GM12892 (cell line): ENCODE measurements at regions not wholly inside any gene's neighbourhood (a gene's known extent, or its start where the extent isn't known, plus 50 kb on each side); places are given as distances from the start of the nearest gene placed in this dataset.

Source experiments
- DNase-seq: peaks from one replicate; pipeline ENCODE4 v3.0.0; 2011; ENCODE audit not compliant: insufficient read length
- FAIRE-seq: peaks from 2 replicates; lab custom pipeline; 2011; peaks lifted over from hg19 to GRCh38; lab: Jason Lieb, UNC
- POLR2A ChIP-seq: IDR thresholded peaks from 2 replicates; pipeline ENCODE4 v1.6.1; 2011; ENCODE audit warnings: low read depth, low read length, control low read depth
- POLR2AphosphoS5 ChIP-seq: IDR thresholded peaks from 2 replicates; pipeline ENCODE4 v1.6.1; 2011; ENCODE audit warnings: low read depth, low read length, control low read depth
- TAF1 ChIP-seq: IDR thresholded peaks from 2 replicates; pipeline ENCODE4 v1.6.1; 2011; ENCODE audit warnings: low read depth, mild to moderate bottlenecking, control low read depth, low read length, borderline replicate concordance

DNA sequence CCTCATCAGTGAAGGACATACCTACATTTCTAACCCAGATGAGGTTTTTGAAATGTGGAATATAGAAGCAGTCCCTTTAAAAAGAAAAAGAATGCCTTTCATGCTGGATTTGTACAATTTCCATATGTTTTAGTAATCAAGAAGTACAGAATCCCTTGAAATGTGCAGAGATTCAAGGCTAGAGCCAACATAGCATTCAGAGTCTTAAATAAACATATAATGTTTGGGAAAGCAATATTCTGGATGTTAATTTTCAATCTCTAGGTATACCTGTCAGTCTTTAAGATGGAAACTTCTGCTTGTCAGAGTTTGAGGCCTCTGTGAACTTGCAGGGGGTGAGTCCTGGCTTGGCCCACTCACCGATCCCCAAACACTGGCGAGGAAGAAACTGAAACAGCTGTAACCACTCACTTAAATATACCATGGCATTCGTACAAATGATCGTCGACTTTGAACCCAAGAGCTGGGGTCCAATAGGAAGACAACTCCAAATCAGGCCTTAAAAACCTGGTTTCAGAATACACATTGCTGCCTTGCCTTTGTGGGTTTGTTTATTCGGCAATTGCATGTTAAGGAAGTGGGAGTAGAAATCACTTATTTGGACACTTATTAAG, 132.8 kb upstream of the NCK2 start:
- FAIRE-seq = no peak
- no peak for TF ChIP-seq TAF1
- no peak for TF ChIP-seq POLR2AphosphoS5
- TF ChIP-seq POLR2A = no peak
- DNase-seq = no peak

DNA sequence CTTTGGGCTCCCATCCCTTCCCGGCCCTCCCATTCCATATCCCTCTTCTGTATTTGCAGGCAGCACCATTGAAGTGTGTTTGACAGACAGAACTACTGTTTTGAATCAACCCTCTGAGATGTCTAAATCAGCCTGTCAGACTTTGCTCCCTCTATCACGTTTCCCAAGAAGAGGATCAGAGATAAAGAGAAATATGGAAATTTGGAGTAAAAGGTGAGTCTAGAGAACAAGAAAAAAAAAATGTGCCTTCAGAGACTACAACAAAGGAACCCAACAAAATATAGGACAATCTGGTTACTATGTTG, 133.4 kb upstream of the NCK2 start:
- FAIRE-seq (no peak), DNase-seq (no peak)
- TF ChIP-seq TAF1 (no peak), POLR2AphosphoS5 (no peak), POLR2A (no peak)

DNA sequence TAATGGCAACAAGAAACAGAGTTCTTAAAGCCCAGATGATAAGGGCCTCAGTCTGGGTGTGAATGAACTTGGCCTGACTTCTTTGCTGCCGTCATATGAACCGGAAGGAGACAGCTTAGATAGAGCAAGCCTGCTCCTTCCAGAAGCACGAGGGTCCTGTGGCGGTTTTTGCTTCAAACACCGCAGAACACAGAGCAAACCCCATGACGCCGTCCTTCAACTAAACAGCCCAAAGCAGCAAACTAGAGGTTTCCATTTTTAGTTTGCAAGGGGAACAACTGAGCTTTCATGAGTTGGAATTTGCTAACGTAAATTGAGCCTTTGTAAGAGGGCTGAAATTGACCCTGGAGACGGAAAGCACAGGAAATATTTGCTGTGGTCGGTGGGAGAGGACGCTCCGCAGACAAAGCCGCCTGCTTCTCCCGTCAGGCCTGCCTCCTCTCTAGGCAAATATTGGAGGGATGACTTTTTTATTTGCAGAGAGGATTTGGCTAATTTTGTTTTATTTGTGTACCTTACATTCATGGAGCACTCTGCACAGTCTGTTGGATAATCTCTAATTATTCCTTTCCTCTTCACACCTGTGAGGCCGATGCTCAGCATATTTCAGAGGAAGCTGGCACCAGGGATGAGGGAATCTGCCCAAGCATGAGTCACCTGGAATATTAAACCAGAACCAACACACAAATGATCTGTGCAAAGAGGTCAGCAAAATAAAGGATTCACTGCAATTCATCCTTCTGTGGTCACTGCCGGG, 134.0 kb upstream of the NCK2 start:
- TF ChIP-seq TAF1 (no peak), POLR2A (no peak), POLR2AphosphoS5 (no peak)
- no peak for DNase-seq
- no peak for FAIRE-seq

DNA sequence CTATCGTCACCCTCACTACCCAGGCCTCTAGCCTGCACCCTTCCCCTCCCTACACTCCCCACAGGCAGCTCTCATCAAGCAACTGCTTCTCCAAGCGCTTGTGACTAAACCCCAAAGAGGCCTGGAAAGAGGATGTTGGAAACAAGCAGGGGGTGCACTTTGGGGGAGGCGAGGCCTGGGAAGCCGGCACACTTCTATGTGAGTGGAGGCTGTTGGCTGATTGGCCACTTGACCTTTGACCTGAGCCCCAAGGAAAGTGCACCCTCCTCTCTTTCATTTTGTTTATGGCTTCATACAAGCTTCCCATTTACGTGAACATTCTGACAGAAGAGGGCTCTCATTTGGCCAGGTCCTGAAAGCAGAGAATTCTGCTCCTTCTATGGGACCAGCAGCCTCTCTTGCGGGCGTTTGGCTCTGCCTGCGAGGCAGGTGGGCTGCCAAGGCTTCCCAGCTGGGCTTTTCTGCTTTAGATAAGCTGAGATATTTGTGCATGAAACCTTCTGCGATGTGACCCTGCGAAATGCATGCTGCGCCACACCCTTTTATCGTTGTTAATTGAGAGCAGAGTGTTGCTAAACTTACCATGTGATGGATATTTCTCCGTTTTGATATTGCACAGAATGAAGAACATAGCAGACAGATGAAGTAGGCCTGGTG, 134.8 kb upstream of the NCK2 start:
- FAIRE-seq (no peak), DNase-seq (no peak)
- no peak for TF ChIP-seq POLR2A
- no peak for TF ChIP-seq TAF1
- no peak for TF ChIP-seq POLR2AphosphoS5

DNA sequence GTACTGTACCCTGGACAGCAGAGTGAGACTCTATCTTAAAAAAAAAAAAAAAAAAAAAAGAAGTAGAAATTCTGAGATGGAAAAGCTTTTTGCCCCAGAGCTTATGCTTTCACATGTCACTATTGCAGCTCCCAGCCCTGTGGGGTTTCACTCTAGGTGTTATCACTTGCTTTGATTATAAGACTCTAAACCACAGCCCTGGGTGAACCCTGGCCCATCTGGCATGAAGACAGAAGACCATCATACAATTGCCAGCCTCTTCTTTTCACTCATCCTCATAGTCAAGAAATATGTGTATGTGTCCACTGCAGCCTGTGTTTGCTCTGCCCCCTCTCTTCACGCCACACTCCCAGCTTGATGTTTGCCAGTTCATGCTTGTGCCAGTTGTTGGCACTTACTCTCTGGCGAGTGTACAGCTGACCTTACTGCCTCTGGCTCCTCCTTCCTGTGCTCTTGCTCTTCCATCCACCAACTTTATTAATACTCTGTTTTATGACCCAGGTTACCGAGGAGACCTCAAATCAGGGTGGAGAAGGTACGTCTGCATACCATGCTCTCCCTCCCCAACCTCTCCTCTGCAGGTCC, 136.7 kb upstream of the NCK2 start:
- DNase-seq = no peak
- FAIRE-seq = no peak
- TF ChIP-seq TAF1 (no peak), POLR2A (no peak)

DNA sequence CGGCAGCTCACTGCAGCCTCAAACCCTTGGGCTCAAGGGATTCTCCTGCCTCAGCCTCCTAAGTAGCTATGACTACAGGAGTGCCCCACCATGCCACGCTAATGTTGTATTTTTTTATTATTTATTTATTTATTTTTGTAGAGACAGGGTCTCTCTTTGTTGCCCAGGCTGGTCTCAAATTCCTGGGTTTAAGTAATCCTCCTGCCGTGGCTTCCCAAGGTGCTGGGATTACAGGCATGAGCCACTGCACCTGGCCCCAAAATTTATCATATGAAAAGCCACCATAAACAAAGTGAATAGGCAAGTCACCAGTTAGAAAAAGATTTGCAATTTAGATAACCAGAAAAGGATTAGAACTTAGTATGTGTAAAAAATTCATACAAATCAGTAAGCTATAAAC, 138.6 kb upstream of the NCK2 start:
- no peak for FAIRE-seq
- no peak for DNase-seq

DNA sequence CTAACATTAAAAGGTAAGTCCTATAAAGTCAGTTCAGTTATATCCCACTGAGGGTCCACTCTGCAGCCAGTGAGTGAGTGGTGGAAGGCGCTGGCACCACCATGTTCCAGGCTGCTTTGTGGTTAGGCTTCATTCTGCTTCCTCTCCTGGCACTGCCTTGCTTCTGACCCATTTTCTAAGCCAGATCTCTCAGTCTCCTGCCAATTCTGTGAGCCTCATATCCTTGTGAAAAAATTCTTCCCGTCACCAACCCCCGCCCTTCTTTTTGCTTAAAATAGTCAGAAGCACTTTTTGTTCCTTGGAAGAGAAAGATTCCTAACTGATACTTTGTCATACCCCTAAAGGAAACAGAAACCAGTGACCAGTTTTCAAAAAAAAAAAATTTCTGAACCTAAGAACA, 139.8 kb upstream of the NCK2 start:
- no peak for FAIRE-seq

More for the DNA sequence above, 138.6 kb upstream of the NCK2 start:
- TF ChIP-seq POLR2AphosphoS5 (no peak), TAF1 (no peak), POLR2A (no peak)

DNA sequence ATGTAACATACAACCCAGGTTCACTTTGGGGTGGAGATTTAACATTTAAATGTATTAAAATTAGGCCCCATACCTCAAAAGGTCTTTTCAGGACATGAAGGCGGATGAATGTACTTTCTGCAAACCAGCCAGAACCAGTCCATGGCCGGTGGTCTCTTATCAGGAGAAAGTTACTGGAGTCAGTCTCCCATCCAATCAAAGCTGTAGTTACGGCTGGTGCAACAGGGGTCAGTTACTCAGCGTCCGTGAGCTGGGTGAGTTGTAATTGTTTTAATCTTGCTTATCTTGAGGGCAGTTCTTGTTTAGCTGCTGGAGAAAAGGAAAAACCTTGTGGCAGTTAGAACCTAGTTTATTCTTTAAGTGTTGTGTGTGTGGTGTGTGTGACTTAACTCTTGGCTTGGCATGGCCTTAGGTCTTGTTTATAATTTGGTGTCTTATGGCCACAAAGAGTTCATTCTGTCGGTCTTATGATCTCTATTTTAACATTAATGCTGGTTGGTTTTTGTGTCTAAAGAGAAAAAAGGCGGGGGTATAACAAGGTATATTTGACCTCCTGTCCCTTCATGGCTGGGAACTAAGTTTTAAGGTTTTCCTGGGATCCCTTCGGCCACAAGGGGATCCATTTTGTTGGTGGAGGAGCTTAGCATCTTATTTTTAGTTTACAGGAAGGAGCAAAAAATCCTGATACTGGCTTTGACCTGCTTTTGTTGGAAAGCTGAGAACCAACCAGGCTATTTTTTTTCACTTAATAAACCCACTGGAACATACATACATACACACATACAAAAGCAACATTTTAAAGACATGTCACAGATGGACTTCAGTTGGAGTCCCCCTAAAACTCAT, 143.5 kb upstream of the NCK2 start:
- FAIRE-seq (no peak), DNase-seq (no peak)
- TF ChIP-seq POLR2AphosphoS5 = no peak
- TF ChIP-seq POLR2A = no peak
- no peak for TF ChIP-seq TAF1

More for the DNA sequence above, 139.8 kb upstream of the NCK2 start:
- no peak for DNase-seq
- no peak for TF ChIP-seq POLR2AphosphoS5
- TF ChIP-seq POLR2A = no peak

DNA sequence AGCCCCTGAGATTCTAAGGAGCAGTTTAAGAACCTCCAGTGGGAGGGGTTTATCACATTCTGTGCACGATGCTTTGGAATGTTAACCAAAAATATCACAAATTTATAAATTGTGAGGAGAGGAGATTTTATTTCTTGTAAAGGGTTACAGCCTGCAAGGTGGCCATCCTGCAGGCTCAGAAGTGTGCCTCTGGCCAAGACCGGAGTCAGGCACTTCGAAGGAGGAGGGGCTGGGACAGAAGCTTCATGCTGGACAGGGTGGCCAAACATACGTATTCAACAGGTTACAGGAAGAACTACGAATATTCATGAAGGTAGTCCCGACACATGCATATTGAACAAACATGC, 144.1 kb upstream of the NCK2 start:
- DNase-seq (no peak), FAIRE-seq (no peak)
- TF ChIP-seq POLR2A = no peak
- TF ChIP-seq TAF1 = no peak
- no peak for TF ChIP-seq POLR2AphosphoS5

DNA sequence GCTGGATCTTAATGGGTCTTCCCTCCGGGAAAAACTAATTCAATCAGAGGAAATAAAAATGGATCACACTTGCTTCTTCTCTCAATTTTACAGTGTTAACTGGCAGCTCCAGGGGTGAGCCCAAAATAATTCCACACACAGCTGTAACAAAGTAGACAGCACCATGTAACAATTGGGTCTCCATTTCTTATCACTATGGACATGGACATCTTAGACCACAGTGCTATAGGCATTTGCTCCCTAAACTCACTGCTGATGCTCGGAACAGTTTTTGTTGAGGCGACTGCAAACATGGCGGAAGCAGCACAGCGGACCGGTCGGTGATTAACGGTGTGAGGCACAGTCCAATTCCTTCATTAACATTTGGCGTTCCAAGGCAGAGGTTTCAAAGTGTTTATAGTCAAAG, 144.7 kb upstream of the NCK2 start:
- no peak for FAIRE-seq
- TF ChIP-seq POLR2AphosphoS5 (no peak), POLR2A (no peak), TAF1 (no peak)
- no peak for DNase-seq

DNA sequence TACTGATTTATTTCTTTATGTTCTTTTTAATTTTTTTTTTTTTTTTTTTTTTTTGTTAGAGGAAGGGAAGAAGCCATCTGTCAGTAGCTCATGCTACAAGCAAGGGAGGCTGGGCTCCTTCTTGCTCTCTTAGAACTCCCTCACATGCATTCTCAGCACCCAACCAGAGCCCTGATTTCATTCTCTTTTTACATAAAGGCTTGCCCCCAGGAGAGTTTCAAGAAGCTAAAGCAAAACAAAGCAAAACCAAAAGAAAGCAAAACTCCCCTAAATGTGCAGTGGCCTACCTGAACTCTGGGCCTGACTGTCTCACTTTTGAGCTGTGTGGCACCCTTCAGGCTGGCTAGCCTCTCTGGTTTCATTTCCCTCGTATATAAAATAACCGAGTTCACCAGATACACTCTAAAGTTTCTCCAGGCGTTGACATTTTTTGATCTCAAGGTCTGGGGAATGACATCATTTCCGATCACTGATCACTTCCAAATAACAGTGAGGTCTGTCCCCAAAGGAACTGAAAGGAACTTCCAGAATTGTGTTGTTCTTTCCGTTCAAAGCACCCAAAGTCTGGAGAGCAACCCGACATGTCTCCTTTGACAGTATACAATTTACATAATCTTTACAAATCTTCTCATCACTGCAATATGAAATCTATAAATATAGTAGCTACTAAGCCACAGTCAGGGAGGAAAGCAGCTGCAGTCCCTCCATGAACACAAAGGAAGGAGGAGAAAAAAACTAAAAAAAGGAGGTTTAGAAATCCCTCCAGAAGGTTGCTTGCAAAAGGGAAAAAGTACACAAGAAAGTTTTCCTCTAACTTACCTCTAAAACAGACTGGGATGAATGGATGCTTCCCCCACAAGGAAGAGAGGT, 145.6 kb upstream of the NCK2 start:
- TF ChIP-seq POLR2AphosphoS5 (no peak), TAF1 (no peak), POLR2A (no peak)
- no peak for DNase-seq
- no peak for FAIRE-seq
